ENCODE measurements at regions not wholly inside any gene's neighbourhood (a gene's known extent, or its start where the extent isn't known, plus 50 kb on each side); places are given as distances from the start of the nearest gene placed in this dataset.
A peak's percentile ranks its signal among the peaks of the same experiment; 100 is the strongest.
"Not testable (repeated sequence)": the region's sequence is repeated elsewhere in the genome, so short reads cannot be mapped to it uniquely, and the experiment has no call there.

- H3K4me3 ChIP-seq (ENCODE audit: low read length) = no peak overlapping the region
- no peak for TF ChIP-seq CTCF (IDR thresholded peaks at IDR 0.05; ENCODE audit: insufficient read depth, low read depth, low read length, missing control alignments)
- DNase-seq (ENCODE audit: low read depth) = peak; percentile 61
Observed at GRCh38 chr9:85487872-85488271, 253.9 kb downstream of the AGTPBP1 start.

DNA sequence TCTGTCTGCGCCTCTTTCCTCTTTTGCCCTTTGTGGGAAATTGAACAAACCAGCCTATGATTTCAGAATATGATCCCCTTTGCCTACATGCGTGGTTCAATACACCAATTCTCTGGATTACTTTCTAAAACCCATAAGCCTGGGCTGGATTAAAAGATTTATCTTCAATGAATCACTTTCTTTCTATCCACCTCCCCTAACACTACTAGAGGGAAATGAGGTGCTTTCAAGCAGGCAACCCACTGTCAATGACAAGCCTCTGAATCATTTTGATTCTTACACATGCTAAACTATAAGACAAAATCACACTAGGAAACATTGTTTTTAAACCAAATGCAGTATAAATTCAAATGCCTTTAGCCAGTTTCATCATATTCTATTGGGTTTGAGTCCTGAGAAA is 257.5 kb downstream of the AGTPBP1 start:
- no peak overlapping the region for H3K4me3 ChIP-seq (ENCODE audit: low read length)
- TF ChIP-seq CTCF (IDR thresholded peaks at IDR 0.05; ENCODE audit: insufficient read depth, low read depth, low read length, missing control alignments) = no peak
- DNase-seq (ENCODE audit: low read depth) = peak; percentile 25

DNA sequence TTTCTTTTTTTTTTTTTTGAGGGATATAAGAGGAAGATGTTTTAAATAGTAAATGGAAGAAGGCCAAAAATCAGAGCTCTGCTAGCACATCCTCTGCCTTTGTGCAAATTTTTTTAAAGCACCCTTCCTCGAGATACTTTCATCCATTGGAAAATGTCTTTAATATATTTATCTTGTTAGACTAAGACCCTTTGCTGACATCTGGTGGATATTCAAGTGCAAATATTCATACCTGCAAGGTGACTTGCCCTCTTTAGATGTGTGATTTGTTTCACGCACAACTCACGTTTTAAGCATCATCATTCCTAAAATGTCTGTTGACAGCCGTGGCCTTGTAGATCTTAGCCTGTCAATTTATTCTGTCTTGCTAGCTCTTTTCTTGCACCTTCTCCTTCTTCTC is 258.5 kb downstream of the AGTPBP1 start:
- peak; percentile 4 for DNase-seq (ENCODE audit: low read depth)
- no peak overlapping the region for H3K4me3 ChIP-seq (ENCODE audit: low read length)
- no peak for TF ChIP-seq CTCF (IDR thresholded peaks at IDR 0.05; ENCODE audit: insufficient read depth, low read depth, low read length, missing control alignments)

DNA sequence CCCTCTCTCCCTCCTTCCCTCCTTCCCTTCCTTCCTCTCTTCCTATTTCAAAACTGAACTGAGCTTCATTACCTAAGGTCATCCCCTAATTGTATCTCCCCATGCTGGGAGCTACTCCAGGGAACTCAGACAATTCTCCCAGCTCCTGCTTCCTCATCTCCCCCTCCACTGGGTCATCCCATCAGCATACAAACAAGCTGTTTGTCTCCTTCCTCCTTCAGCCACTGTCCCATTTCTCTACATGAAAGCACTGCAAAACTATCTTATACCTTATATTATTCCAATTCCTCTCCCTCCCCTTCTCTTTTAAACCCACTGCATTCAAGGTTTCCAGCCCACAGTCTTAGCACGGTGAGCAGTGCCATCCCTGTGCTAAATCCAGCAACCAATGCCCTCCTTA is 262.4 kb downstream of the AGTPBP1 start:
- no peak overlapping the region for H3K4me3 ChIP-seq (ENCODE audit: low read length)
- no peak for TF ChIP-seq CTCF (IDR thresholded peaks at IDR 0.05; ENCODE audit: insufficient read depth, low read depth, low read length, missing control alignments)
- no peak for DNase-seq (ENCODE audit: low read depth)

DNA sequence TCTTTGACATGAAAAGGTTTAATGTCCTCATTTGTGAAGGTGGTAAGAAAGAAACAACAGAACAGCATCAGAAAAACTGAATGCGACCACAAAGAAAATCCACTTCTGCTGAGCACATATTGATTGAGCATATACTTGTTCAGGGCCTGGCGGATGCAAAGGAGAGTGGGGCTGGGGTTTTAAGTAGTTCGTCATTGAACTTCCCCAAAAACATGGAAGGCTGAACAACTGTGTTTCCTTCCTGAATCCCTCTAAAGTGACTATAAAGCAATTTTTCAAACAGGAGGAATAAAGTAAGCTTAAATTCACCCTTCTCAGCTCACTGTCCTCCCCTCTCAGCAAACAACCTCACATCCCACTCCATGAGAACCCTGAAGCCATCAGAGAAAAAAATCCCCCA is 262.9 kb downstream of the AGTPBP1 start:
- H3K4me3 ChIP-seq (ENCODE audit: low read length) = no peak overlapping the region
- no peak for DNase-seq (ENCODE audit: low read depth)
- TF ChIP-seq CTCF (IDR thresholded peaks at IDR 0.05; ENCODE audit: insufficient read depth, low read depth, low read length, missing control alignments) = no peak

- not testable (repeated sequence) for H3K4me3 ChIP-seq (ENCODE audit: low read length); DNase-seq (ENCODE audit: low read depth)
Observed at GRCh38 chr9:85474896-85475295, 266.9 kb downstream of the AGTPBP1 start.

- DNase-seq (ENCODE audit: low read depth) = no peak
- TF ChIP-seq CTCF (IDR thresholded peaks at IDR 0.05; ENCODE audit: insufficient read depth, low read depth, low read length, missing control alignments) = no peak
- H3K4me3 ChIP-seq (ENCODE audit: low read length) = no peak overlapping the region
Observed at GRCh38 chr9:85471791-85472190, 270.0 kb downstream of the AGTPBP1 start.

- DNase-seq (ENCODE audit: low read depth) = no peak
- H3K4me3 ChIP-seq (ENCODE audit: low read length) = no peak overlapping the region
- no peak for TF ChIP-seq CTCF (IDR thresholded peaks at IDR 0.05; ENCODE audit: insufficient read depth, low read depth, low read length, missing control alignments)
Observed at GRCh38 chr9:85469041-85469440, 272.7 kb downstream of the AGTPBP1 start.

Measured in epithelial cell of esophagus (primary cell).